Pancreas (tissue), 10 donors: ENCODE measurements at regions not wholly inside any gene's neighbourhood (a gene's known extent, or its start where the extent isn't known, plus 50 kb on each side); places are given as distances from the start of the nearest gene placed in this dataset.

ENCODE experiments used
- ATAC-seq, 4 donors: fragments of 200-7000 bp; cut with Tn5 transposase; one replicate each; pipeline versions ENCODE4 v1.8.0 to v1.9.1; 2020; ENCODE audit warnings: mild to moderate bottlenecking in 4 of 4, moderate library complexity in 4 of 4
- DNase-seq, 6 donors: peaks; one replicate each; pipeline ENCODE4 v3.0.0-alpha.2; 2020
- FAIRE-seq: peaks from 2 replicates; lab custom pipeline; 2012; peaks lifted over from hg19 to GRCh38; lab: Jason Lieb, UNC
- H3K27ac ChIP-seq, 4 donors: fragments of 200-600 bp; sonication (generic); 1 replicate in 3 of 4; 2 replicates in 1 of 4; pipeline versions ENCODE4 v1.5.0 to v1.8.0; 2020
- H3K27me3 ChIP-seq, 4 donors: fragments of 200-600 bp; one replicate each; pipeline ENCODE4 v1.8.0; 2021
- H3K36me3 ChIP-seq, 3 donors: fragments of 200-600 bp; sonication (generic) in 1 of 3; one replicate each; pipeline versions ENCODE4 v1.5.0 to v1.8.0; 2020 to 2021
- H3K4me1 ChIP-seq, 3 donors: fragments of 200-600 bp; one replicate each; pipeline ENCODE4 v1.8.0; 2021
- H3K4me3 ChIP-seq, 4 donors: fragments of 200-600 bp; sonication (generic) in 2 of 4; one replicate each; pipeline versions ENCODE4 v1.5.0 to v1.8.0; 2020 to 2021
- H3K9me3 ChIP-seq, 4 donors: fragments of 200-600 bp; one replicate each; pipeline ENCODE4 v1.8.0; 2021
- CTCF ChIP-seq, 4 donors: fragments of 200-600 bp; sonication (generic) in 3 of 4; IDR thresholded peaks; one replicate each; pipeline versions ENCODE4 v1.5.0 to v1.8.0; 2021; ENCODE audit warnings: antibody characterized with exemption in 4 of 4
- WGBS, 2 donors: extraction: QIAGEN DNeasy Blood & Tissue Kit; methylation state at CpG; one replicate each; pipeline ENCODE4 v1.1.7; 2013; 5-methylcytosine and 5-hydroxymethylcytosine counted together
- intact Hi-C, 3 donors: fragments of 100-400 bp; cut with DNase I; formaldehyde crosslinking; loops; one replicate each; pipeline versions ENCODE4 v1.11.1 to v1.14.2; 2022
- donor health status: healthy with polysubstance abuse.
- donor health status: DM: no; HTN: no; CAD: no; lungs with moderate emphysema.
- donor health status: DM: no; HTN: no; CAD: no.
- donor health status: control.
- donor health status: control.
- donor health status: Bipolar disorder and iron deficiency.
- donor health status: DM: yes; HTN: yes; CAD: no.
- donor health status: DM: no; HTN: no; CAD: no.
- donor health status: DM: no; HTN: no; CAD: no.
- donor health status: DM: yes; HTN: yes; CAD: no.

DNA sequence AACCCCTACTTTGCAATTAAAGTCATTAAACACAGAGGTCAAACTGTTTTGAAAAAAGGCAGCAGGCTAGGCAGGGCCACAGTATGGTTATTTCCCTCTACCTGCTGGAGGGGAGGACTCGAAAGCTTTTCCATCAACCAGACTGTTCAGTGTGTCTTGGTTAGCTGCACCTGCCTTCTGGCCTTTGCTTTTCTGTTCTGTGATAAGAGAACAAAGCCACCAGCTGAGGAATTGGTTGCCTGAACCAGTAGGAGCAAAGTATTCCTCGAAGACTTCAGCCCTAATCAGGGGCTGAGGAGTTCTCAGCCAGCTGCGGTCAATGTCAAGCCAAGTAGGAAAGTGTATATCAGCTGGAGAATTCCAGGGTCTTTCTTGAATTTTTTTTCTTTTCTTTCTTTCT is 132.5 kb downstream of the SOX2 start:
- Histone ChIP-seq H3K27ac (no peak overlapping the region), H3K4me3 (no peak overlapping the region), H3K27me3 (no peaks in the 10 kb centered on the region), H3K36me3 (no peaks in the 10 kb centered on the region), H3K4me1 (no peaks in the 10 kb centered on the region), H3K9me3 (no peaks in the 10 kb centered on the region)
- 63 to 65% methylated on average over 3 of the region's 3 CpGs for WGBS, 2 donors
- ATAC-seq (no peak), FAIRE-seq (no peak), DNase-seq (no peak)
- no peak for TF ChIP-seq CTCF (IDR thresholded peaks at IDR 0.05)
- intact Hi-C loops = no loop called here

- no peak overlapping the region for H3K27ac ChIP-seq
- no peaks in the 10 kb centered on the region for H3K36me3 ChIP-seq
- no peaks in the 10 kb centered on the region for H3K27me3 ChIP-seq
- 79 to 92% methylated on average over 3 of the region's 3 CpGs for WGBS, 2 donors
- TF ChIP-seq CTCF (IDR thresholded peaks at IDR 0.05) = no peak
- FAIRE-seq = no peak
- no peak overlapping the region for H3K4me3 ChIP-seq
- no peak for DNase-seq
- H3K9me3 ChIP-seq = no peaks in the 10 kb centered on the region
- intact Hi-C loops = no loop called here
- H3K4me1 ChIP-seq = no peaks in the 10 kb centered on the region
- no peak for ATAC-seq
These were observed 135.6 kb downstream of the SOX2 start for GRCh38 chr3:181847276-181847675.

- Histone ChIP-seq H3K4me3 (no peak overlapping the region), H3K36me3 (no peaks in the 10 kb centered on the region), H3K27ac (no peak overlapping the region), H3K9me3 (no peaks in the 10 kb centered on the region), H3K4me1 (no peaks in the 10 kb centered on the region), H3K27me3 (no peaks in the 10 kb centered on the region)
- 7 to 9% methylated on average over 4 of the region's 4 CpGs for WGBS, 2 donors
- no peak for FAIRE-seq
- no peak for TF ChIP-seq CTCF (IDR thresholded peaks at IDR 0.05)
- peak in 1 of 4 donors; percentile 63 for ATAC-seq
- DNase-seq = no peak
- intact Hi-C loops = no loop called here
These were observed 139.3 kb downstream of the SOX2 start for GRCh38 chr3:181851063-181851462.

GRCh38 chr3:181855825-181856224 is 144.1 kb downstream of the SOX2 start:
- no peak for TF ChIP-seq CTCF (IDR thresholded peaks at IDR 0.05)
- no peak overlapping the region for H3K4me3 ChIP-seq
- no peaks in the 10 kb centered on the region for H3K9me3 ChIP-seq
- H3K36me3 ChIP-seq = no peaks in the 10 kb centered on the region
- no peak overlapping the region for H3K27ac ChIP-seq
- no peak for FAIRE-seq
- ATAC-seq = no peak
- no peaks in the 10 kb centered on the region for H3K27me3 ChIP-seq
- H3K4me1 ChIP-seq = no peaks in the 10 kb centered on the region
- intact Hi-C loops = no loop called here
- no peak for DNase-seq
- 79% methylated on average over 2 of the region's 2 CpGs for WGBS, 2 donors

DNA sequence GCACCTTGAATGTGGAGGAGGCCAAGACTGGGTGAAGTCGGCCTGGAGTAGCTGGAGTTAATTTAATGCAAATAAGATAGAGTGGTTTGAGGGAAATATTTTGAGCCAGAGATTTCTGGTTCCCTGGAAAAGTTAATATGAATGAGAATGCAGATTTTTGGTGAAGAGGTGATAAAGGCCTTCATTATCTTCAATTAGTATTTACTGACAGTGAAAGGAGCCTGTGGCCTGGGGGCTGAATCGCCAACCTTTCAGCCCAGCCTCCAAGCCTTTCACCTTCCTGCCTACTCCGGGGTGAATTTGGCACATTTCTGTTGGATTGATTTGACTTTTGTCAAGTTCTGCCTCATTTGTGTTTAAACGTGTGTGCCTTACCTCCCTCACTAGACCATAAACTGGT is 147.8 kb downstream of the SOX2 start:
- intact Hi-C loops = no loop called here
- no peak overlapping the region for H3K4me3 ChIP-seq
- H3K4me1 ChIP-seq = no peaks in the 10 kb centered on the region
- H3K27me3 ChIP-seq = no peaks in the 10 kb centered on the region
- H3K9me3 ChIP-seq = no peaks in the 10 kb centered on the region
- ATAC-seq (no peak), DNase-seq (no peak), FAIRE-seq (no peak)
- 55 to 59% methylated on average over 4 of the region's 4 CpGs for WGBS, 2 donors
- H3K36me3 ChIP-seq = no peaks in the 10 kb centered on the region
- no peak for TF ChIP-seq CTCF (IDR thresholded peaks at IDR 0.05)
- H3K27ac ChIP-seq = no peak overlapping the region
